Thymus (tissue), 11 donors: ENCODE measurements at regions not wholly inside any gene's neighbourhood (a gene's known extent, or its start where the extent isn't known, plus 50 kb on each side); places are given as distances from the start of the nearest gene placed in this dataset.
"Not testable (repeated sequence)": the region's sequence is repeated elsewhere in the genome, so short reads cannot be mapped to it uniquely, and the experiment has no call there.

Source experiments
- DNase-seq, 9 donors: peaks; one replicate each; pipeline ENCODE4 v3.0.0-alpha.2; 2013; ENCODE audit warnings: low spot score in 9 of 9, low read depth in 6 of 9, missing footprints in 1 of 9
- H3K27ac ChIP-seq, 2 donors: one replicate each; pipeline ENCODE4 v1.5.1; 2013; ENCODE audit warnings: control low read depth in 1 of 2, low read depth in 1 of 2, low read length in 1 of 2, mild to moderate bottlenecking in 1 of 2, moderate library complexity in 1 of 2
- H3K27me3 ChIP-seq, 2 donors: one replicate each; pipeline ENCODE4 v1.5.1; 2013; ENCODE audit warnings: low read length in 1 of 2; ENCODE audit not compliant: control insufficient read depth in 2 of 2, insufficient read depth in 1 of 2
- H3K36me3 ChIP-seq, 2 donors: one replicate each; pipeline ENCODE4 v1.5.1; 2013; ENCODE audit warnings: low read length in 1 of 2, mild to moderate bottlenecking in 1 of 2, moderate library complexity in 1 of 2; ENCODE audit not compliant: control insufficient read depth in 2 of 2, insufficient read depth in 2 of 2
- H3K4me1 ChIP-seq, 2 donors: one replicate each; pipeline ENCODE4 v1.5.1; 2013; ENCODE audit warnings: low read length in 2 of 2; ENCODE audit not compliant: control insufficient read depth in 2 of 2, insufficient read depth in 2 of 2
- H3K4me3 ChIP-seq, 2 donors: one replicate each; pipeline ENCODE4 v1.5.1; 2013; ENCODE audit warnings: low read length in 2 of 2, control low read depth in 1 of 2, mild to moderate bottlenecking in 1 of 2
- H3K9me3 ChIP-seq, 2 donors: one replicate each; pipeline ENCODE4 v1.5.1; 2013; ENCODE audit warnings: low read length in 1 of 2, mild to moderate bottlenecking in 1 of 2; ENCODE audit not compliant: control insufficient read depth in 2 of 2, insufficient read depth in 1 of 2
- WGBS: extraction: QIAGEN DNeasy Blood & Tissue Kit; methylation state at CpG from one replicate; pipeline ENCODE4 v1.1.7; 2013; 5-methylcytosine and 5-hydroxymethylcytosine counted together
- donor health status: healthy.

DNA sequence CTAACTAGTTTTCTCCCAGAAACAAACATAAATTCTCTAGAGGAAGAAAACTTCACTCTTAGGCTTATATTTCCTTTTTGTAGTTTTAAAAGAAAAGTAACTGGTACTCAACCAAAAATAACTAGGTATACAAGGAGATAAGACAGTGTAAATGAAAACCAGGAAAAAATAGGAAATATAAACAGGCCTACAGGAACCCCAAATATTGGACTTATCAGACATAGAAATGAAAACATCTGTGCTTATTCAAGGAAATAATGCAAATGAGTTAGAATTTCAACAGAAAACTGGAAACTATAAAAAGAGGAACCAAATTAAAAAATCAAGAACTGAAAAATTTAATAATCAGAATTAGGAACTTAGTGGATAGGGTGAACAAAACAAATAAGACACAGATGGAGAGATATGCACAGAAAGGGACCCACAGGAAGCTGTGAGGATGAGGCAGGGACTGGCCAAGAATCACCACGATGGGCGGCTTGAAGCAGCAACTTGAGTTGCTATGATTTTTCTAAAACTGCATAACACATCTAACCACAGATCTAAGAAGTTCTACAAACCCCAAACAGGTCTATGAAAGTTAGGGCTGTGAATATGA, 67.5 kb upstream of the ACTRT2 start:
- Histone ChIP-seq H3K4me3 (no peak overlapping the region), H3K27me3 (no peaks in the 10 kb centered on the region), H3K36me3 (no peaks in the 10 kb centered on the region), H3K9me3 (no peaks in the 10 kb centered on the region), H3K27ac (no peak overlapping the region), H3K4me1 (no peaks in the 10 kb centered on the region)
- 54% methylated on average over 2 of the region's 2 CpGs for WGBS
- DNase-seq: no peak

GRCh38 chr1:2955652-2956051, 65.6 kb upstream of the ACTRT2 start:
- DNase-seq: no peak
- no peaks in the 10 kb centered on the region for H3K27me3 ChIP-seq
- H3K36me3 ChIP-seq: no peaks in the 10 kb centered on the region
- H3K9me3 ChIP-seq: peaks cover 0 to 1% of the 10 kb centered on the region in 2 donors
- no peak overlapping the region for H3K27ac ChIP-seq
- no peak overlapping the region for H3K4me3 ChIP-seq
- no peaks in the 10 kb centered on the region for H3K4me1 ChIP-seq

- Histone ChIP-seq H3K27me3 (no peaks in the 10 kb centered on the region), H3K4me1 (no peaks in the 10 kb centered on the region), H3K27ac (no peak overlapping the region), H3K9me3 (peaks cover 0 to 1% of the 10 kb centered on the region in 2 donors), H3K4me3 (no peak overlapping the region), H3K36me3 (no peaks in the 10 kb centered on the region)
- WGBS: 15% methylated on average over 1 of the region's 1 CpG
- DNase-seq: no peak
These were observed 64.7 kb upstream of the ACTRT2 start for GRCh38 chr1:2956576-2956975.

DNA sequence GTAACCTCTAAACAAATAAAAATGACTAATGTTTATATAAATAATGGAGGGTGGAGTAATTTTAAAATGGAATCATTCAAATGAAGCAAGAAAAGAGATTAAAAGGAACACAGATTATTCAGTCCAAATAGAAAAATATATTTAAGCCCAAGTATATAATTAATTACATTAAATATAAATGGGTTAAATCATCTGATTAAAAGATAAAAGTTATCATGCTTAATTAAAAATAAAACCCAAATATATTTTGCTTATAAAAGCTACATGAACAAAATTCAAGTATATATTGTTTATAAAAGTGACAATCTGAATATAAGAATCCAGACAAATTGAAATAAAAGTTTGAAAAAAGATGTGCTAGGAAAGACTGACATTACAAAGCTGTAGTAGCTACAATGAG, 63.9 kb upstream of the ACTRT2 start:
- no peaks in the 10 kb centered on the region for H3K27me3 ChIP-seq
- H3K27ac ChIP-seq: no peak overlapping the region
- no peak overlapping the region for H3K4me3 ChIP-seq
- peaks cover 0 to 1% of the 10 kb centered on the region in 2 donors for H3K9me3 ChIP-seq
- no peak for DNase-seq
- H3K4me1 ChIP-seq: no peaks in the 10 kb centered on the region
- no peaks in the 10 kb centered on the region for H3K36me3 ChIP-seq

- 90% methylated on average over 21 of the region's 21 CpGs for WGBS
These were observed 61.4 kb upstream of the ACTRT2 start for GRCh38 chr1:2959881-2960280.

GRCh38 chr1:2961081-2961480, 60.2 kb upstream of the ACTRT2 start:
- H3K27me3 ChIP-seq: no peaks in the 10 kb centered on the region
- H3K36me3 ChIP-seq: no peaks in the 10 kb centered on the region
- H3K4me1 ChIP-seq: no peaks in the 10 kb centered on the region
- H3K27ac ChIP-seq: no peak overlapping the region
- H3K9me3 ChIP-seq: peaks cover 0 to 1% of the 10 kb centered on the region in 2 donors
- WGBS: 93% methylated on average over 7 of the region's 7 CpGs
- no peak overlapping the region for H3K4me3 ChIP-seq
- no peak for DNase-seq

More at GRCh38 chr1:2959881-2960280, 61.4 kb upstream of the ACTRT2 start:
- H3K9me3 ChIP-seq, H3K36me3 ChIP-seq, H3K4me1 ChIP-seq, H3K27me3 ChIP-seq, H3K27ac ChIP-seq, DNase-seq, H3K4me3 ChIP-seq: not testable (repeated sequence)

DNA sequence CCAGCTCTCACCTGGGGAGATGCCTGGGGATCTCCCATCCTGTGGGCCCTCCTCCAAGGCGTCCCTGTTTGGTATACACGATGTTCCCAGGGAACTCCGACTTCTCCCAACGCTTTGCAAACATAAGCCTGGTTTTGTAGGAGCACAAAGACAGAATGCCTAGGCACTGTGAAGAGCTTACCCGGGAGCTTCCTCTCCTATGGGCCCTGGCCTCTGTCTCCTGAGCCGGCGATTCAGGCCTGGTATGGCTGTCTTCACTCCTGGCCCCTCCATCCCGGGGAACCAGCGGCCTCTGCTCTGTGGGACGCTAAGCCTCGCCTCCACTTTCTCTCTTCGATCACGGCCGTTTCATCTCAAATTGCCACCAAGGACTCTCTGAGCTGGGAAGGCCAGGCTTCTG, 59.6 kb upstream of the ACTRT2 start:
- H3K27ac ChIP-seq: no peak overlapping the region
- DNase-seq: no peak
- no peaks in the 10 kb centered on the region for H3K36me3 ChIP-seq
- no peaks in the 10 kb centered on the region for H3K27me3 ChIP-seq
- 96% methylated on average over 14 of the region's 14 CpGs for WGBS
- no peaks in the 10 kb centered on the region for H3K4me1 ChIP-seq
- H3K9me3 ChIP-seq: peaks cover 0 to 1% of the 10 kb centered on the region in 2 donors
- H3K4me3 ChIP-seq: no peak overlapping the region

GRCh38 chr1:2962061-2962460, 59.2 kb upstream of the ACTRT2 start:
- H3K36me3 ChIP-seq: no peaks in the 10 kb centered on the region
- no peaks in the 10 kb centered on the region for H3K4me1 ChIP-seq
- 93% methylated on average over 11 of the region's 11 CpGs for WGBS
- no peaks in the 10 kb centered on the region for H3K27me3 ChIP-seq
- no peak for DNase-seq
- peaks cover 0 to 1% of the 10 kb centered on the region in 2 donors for H3K9me3 ChIP-seq
- H3K27ac ChIP-seq: no peak overlapping the region
- H3K4me3 ChIP-seq: no peak overlapping the region

- Histone ChIP-seq H3K36me3 (no peaks in the 10 kb centered on the region), H3K27me3 (peaks cover 0 to 2% of the 10 kb centered on the region in 2 donors), H3K4me3 (no peak overlapping the region), H3K27ac (no peak overlapping the region), H3K4me1 (no peaks in the 10 kb centered on the region), H3K9me3 (peaks cover 0 to 1% of the 10 kb centered on the region in 2 donors)
- 90% methylated on average over 8 of the region's 8 CpGs for WGBS
- DNase-seq: no peak
These were observed 58.7 kb upstream of the ACTRT2 start for GRCh38 chr1:2962541-2962940.

DNA sequence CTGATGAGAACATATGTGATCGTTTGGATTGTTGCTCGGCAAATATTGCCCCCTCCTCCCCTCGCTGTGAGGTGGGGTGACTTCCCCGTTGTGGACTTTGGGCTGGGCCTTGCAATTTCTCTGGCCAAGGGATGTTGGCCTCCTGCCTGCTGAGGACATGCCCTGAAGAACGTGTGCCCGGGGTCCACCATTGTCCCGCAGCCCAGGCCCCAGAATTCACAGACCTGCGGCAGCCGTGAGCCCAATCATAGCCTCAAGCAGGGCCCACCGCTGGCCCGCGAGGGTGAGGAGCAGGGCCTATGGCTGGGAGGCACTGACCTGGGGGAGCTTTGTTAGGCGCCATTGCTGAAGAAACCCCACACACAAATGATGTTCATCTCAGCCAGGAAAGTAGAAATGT, 58.3 kb upstream of the ACTRT2 start:
- DNase-seq: no peak
- WGBS: 96% methylated on average over 13 of the region's 13 CpGs

More for the DNA sequence above, 58.3 kb upstream of the ACTRT2 start:
- Histone ChIP-seq H3K27ac (no peak overlapping the region), H3K27me3 (peaks cover 0 to 2% of the 10 kb centered on the region in 2 donors), H3K4me1 (no peaks in the 10 kb centered on the region), H3K36me3 (no peaks in the 10 kb centered on the region), H3K4me3 (no peak overlapping the region), H3K9me3 (peaks cover 0 to 1% of the 10 kb centered on the region in 2 donors)
